Aorta (tissue), 5 donors: ENCODE measurements at regions not wholly inside any gene's neighbourhood (a gene's known extent, or its start where the extent isn't known, plus 50 kb on each side); places are given as distances from the start of the nearest gene placed in this dataset.

ENCODE experiments used
- ATAC-seq: fragments of 200-7000 bp; cut with Tn5 transposase; one replicate; pipeline ENCODE4 v1.9.1; 2022; ENCODE audit warnings: moderate library complexity; ENCODE audit not compliant: low FRiP score
- DNase-seq, 2 donors: peaks; one replicate each; pipeline ENCODE4 v3.0.0-alpha.2; 2020
- H3K27ac ChIP-seq, 2 donors: one replicate each; pipeline ENCODE4 v1.5.1; 2013; ENCODE audit warnings: low read length in 2 of 2, mild to moderate bottlenecking in 2 of 2, moderate library complexity in 2 of 2, control low read depth in 1 of 2, inconsistent platforms in 1 of 2, low read depth in 1 of 2
- H3K27me3 ChIP-seq, 2 donors: one replicate each; pipeline ENCODE4 v1.6.1; 2013; ENCODE audit warnings: control low read depth in 1 of 2, low read length in 1 of 2, mild to moderate bottlenecking in 1 of 2, moderate library complexity in 1 of 2; ENCODE audit not compliant: insufficient read depth in 2 of 2, control insufficient read depth in 1 of 2
- H3K36me3 ChIP-seq, 2 donors: one replicate each; pipeline ENCODE4 v1.6.1; 2013; ENCODE audit warnings: control low read depth in 1 of 2, low read length in 1 of 2, mild to moderate bottlenecking in 1 of 2; ENCODE audit not compliant: insufficient read depth in 2 of 2, control insufficient read depth in 1 of 2
- H3K4me1 ChIP-seq, 2 donors: one replicate each; pipeline ENCODE4 v1.6.1; 2013; ENCODE audit warnings: low read length in 2 of 2, control low read depth in 1 of 2, mild to moderate bottlenecking in 1 of 2, moderate library complexity in 1 of 2; ENCODE audit not compliant: insufficient read depth in 2 of 2, control insufficient read depth in 1 of 2
- H3K4me3 ChIP-seq, 2 donors: one replicate each; pipeline ENCODE4 v1.5.1; 2013; ENCODE audit warnings: low read length in 2 of 2, control low read depth in 1 of 2, mild to moderate bottlenecking in 1 of 2
- H3K9me3 ChIP-seq: one replicate; pipeline ENCODE4 v1.6.1; 2013; ENCODE audit warnings: mild to moderate bottlenecking, low read length; ENCODE audit not compliant: control insufficient read depth
- WGBS, 2 donors: extraction: QIAGEN DNeasy Blood & Tissue Kit; methylation state at CpG; one replicate each; pipeline ENCODE4 v1.1.7; 2013; 5-methylcytosine and 5-hydroxymethylcytosine counted together
- intact Hi-C, 2 donors: fragments of 100-400 bp; cut with DNase I; formaldehyde crosslinking; loops; one replicate each; pipeline versions ENCODE4 v1.14.2 to v1.15.0; 2022
- donor health status: healthy with polysubstance abuse.
- donor health status: Bipolar disorder and iron deficiency.
- donor health status: DM: no; HTN: no; CAD: no.
- donor health status: DM: no; HTN: no; CAD: no.
- donor health status: DM: yes; HTN: yes; CAD: no.

DNA sequence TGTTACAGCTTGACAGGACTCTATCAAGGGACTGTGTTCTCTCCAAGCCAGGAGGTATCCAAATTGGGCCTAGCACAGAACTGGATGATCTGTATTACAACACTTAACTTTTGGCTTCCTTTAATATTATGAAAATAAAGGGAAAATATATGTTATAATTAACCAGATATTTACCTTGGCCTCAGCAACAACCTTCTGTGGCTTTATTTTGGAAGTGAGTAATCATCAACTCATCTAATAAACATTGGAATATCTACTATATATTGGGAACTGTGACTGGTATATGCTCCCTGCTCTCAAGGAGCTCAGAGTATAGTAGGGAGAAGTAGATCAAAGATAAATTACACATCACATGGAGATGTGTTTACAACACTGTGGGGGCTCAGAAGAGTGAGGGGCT lies 352.2 kb downstream of the METTL15 start:
- no peaks in the 10 kb centered on the region for H3K27me3 ChIP-seq
- ATAC-seq (no peak), DNase-seq (no peak)
- no peak overlapping the region for H3K27ac ChIP-seq
- H3K9me3 ChIP-seq = no peaks in the 10 kb centered on the region
- no peak overlapping the region for H3K4me3 ChIP-seq
- no peaks in the 10 kb centered on the region for H3K36me3 ChIP-seq
- intact Hi-C loops = no loop called here
- no peaks in the 10 kb centered on the region for H3K4me1 ChIP-seq

DNA sequence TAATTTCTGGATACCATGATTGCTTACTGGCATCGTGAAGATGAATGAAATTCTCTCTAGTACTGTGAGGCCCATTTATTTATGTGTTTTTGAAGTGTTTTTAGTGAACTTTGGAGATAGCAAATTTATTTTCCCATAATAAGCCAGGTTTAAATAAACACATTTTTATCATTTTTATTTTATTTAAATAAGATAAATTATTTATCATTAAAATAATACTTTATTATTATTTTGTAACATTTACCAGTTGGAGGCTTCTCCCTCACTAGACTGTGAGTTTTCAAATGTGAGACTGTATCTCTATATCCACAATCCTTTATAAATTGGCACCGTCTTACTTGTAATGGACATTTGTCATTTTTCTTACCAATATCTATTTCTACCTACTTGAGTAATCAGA lies 351.7 kb downstream of the METTL15 start:
- no peaks in the 10 kb centered on the region for H3K9me3 ChIP-seq
- no peaks in the 10 kb centered on the region for H3K36me3 ChIP-seq
- intact Hi-C loops = no loop called here
- no peak overlapping the region for H3K4me3 ChIP-seq
- H3K27me3 ChIP-seq = no peaks in the 10 kb centered on the region
- DNase-seq = no peak
- no peak for ATAC-seq
- no peaks in the 10 kb centered on the region for H3K4me1 ChIP-seq
- H3K27ac ChIP-seq = no peak overlapping the region
- 83 to 86% methylated on average over 2 of the region's 2 CpGs for WGBS, 2 donors

DNA sequence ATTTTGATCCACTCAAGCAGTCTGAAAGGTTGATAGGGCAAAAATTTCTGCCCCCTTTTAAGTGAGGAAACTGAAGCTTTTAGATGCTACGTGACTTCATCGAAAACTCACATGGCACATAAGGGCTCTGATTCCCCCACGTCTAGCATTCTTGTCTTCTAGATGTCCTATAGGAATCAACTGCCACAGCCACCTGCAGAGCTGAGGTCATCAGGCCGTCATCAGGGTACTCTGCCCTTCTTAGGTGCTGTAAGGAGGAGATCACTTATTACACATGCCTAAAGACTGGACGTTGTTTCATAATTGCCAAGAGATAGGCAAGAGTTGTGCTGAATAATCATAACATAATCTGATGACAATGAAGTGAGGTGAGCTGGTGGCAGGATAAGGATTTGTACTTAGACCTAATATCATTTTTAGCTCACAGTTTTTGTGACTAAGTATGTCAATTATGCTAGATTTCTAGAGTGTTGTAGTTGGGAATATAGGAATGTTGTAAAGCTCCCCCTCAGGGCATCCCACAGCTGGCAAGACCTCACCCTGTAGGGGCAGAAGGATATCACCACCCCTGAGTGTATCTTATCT lies 349.4 kb downstream of the METTL15 start:
- Histone ChIP-seq H3K27ac (no peak overlapping the region), H3K36me3 (no peaks in the 10 kb centered on the region), H3K9me3 (no peaks in the 10 kb centered on the region), H3K4me3 (no peak overlapping the region), H3K27me3 (no peaks in the 10 kb centered on the region), H3K4me1 (no peaks in the 10 kb centered on the region)
- WGBS, 2 donors = 84 to 88% methylated on average over 5 of the region's 5 CpGs
- no peak for ATAC-seq
- intact Hi-C loops = no loop called here
- no peak for DNase-seq

- 91 to 96% methylated on average over 2 of the region's 2 CpGs for WGBS, 2 donors
- no peaks in the 10 kb centered on the region for H3K27me3 ChIP-seq
- peaks cover 0 to under 1% of the 10 kb centered on the region in 2 donors for H3K36me3 ChIP-seq
- H3K27ac ChIP-seq = no peak overlapping the region
- no peak overlapping the region for H3K4me3 ChIP-seq
- H3K4me1 ChIP-seq = no peaks in the 10 kb centered on the region
- intact Hi-C loops = no loop called here
- no peaks in the 10 kb centered on the region for H3K9me3 ChIP-seq
- no peak for ATAC-seq
- DNase-seq = no peak
These were observed 340.0 kb downstream of the METTL15 start for GRCh38 chr11:28448186-28448585.

DNA sequence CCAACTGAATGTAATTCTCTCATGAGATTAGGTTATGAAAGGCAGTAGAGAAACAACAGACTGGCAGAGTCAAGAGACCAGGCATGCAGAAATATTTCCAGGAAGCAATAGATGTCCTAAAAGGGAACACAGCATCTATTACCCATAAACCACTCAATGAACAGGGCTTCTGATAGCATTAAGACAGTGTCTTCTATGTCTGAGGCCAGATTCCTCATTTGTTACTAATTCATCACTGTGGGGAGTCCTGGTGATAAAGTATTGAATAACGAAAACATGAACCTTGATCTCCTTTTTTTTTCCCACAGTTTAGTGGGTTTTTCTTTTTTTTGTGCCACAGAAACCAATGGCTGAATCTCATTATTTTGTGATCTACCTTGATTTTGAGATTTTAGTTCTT lies 339.0 kb downstream of the METTL15 start:
- H3K27ac ChIP-seq = no peak overlapping the region
- ATAC-seq (no peak), DNase-seq (no peak)
- 51 to 60% methylated on average over 1 of the region's 1 CpG for WGBS, 2 donors
- no peaks in the 10 kb centered on the region for H3K4me1 ChIP-seq
- H3K36me3 ChIP-seq = peaks cover 0 to 1% of the 10 kb centered on the region in 2 donors
- no peaks in the 10 kb centered on the region for H3K9me3 ChIP-seq
- H3K27me3 ChIP-seq = no peaks in the 10 kb centered on the region
- intact Hi-C loops = no loop called here
- H3K4me3 ChIP-seq = no peak overlapping the region

DNA sequence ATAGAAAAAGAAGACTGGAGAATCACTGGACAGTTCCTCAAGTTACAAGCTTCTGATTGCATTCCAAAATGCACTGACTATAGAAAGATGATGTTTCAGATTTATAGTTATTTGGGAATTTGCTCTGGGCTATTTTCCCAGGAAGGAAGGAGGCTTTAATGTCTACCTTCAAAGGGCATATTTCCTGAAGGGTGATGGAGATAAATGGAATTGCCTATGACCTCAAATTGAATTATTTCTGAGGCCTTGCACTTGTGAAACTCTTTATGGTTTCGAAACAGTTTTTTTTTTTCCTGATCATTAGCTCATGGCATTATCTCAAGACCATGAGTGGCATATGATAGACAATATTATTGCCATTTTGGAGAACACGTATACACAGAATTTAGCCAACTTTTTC lies 333.9 kb downstream of the METTL15 start:
- ATAC-seq = no peak

GRCh38 chr11:28439403-28439802 lies 331.2 kb downstream of the METTL15 start:
- H3K4me1 ChIP-seq = peaks cover 0 to 2% of the 10 kb centered on the region in 2 donors
- no peak overlapping the region for H3K4me3 ChIP-seq
- WGBS, 2 donors = 65 to 73% methylated on average over 4 of the region's 4 CpGs
- peaks cover 0 to 1% of the 10 kb centered on the region in 2 donors for H3K36me3 ChIP-seq
- no peak overlapping the region for H3K27ac ChIP-seq
- no peaks in the 10 kb centered on the region for H3K9me3 ChIP-seq
- intact Hi-C loops = no loop called here
- DNase-seq = no peak
- H3K27me3 ChIP-seq = no peaks in the 10 kb centered on the region
- no peak for ATAC-seq

More for the DNA sequence above, 333.9 kb downstream of the METTL15 start:
- Histone ChIP-seq H3K4me3 (no peak overlapping the region), H3K9me3 (no peaks in the 10 kb centered on the region), H3K4me1 (peaks cover 0 to 2% of the 10 kb centered on the region in 2 donors), H3K36me3 (peaks cover 0 to 1% of the 10 kb centered on the region in 2 donors), H3K27me3 (no peaks in the 10 kb centered on the region), H3K27ac (no peak overlapping the region)
- intact Hi-C loops = no loop called here
- 88 to 95% methylated on average over 2 of the region's 2 CpGs for WGBS, 2 donors
- no peak for DNase-seq

DNA sequence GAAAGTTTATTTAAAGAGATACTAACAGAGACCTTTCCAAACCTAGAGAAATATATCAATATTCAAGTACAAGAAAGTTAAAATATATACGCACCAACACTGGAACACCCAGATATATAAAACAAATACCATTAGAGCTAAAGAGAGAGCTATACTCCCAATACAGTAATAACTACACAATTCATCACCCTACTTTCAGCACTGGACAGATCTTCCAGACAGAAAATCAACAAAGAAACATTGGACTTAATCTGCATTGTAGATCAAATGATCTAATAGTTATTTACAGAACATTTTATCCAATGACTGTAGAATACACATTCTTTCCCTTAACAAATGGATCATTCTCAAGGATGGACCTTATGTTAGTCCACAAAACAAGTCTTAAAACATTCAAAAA lies 311.9 kb downstream of the METTL15 start:
- no peaks in the 10 kb centered on the region for H3K4me1 ChIP-seq
- ATAC-seq (no peak), DNase-seq (no peak)
- H3K27me3 ChIP-seq = no peaks in the 10 kb centered on the region
- WGBS, 2 donors = 31 to 46% methylated on average over 1 of the region's 1 CpG
- no peak overlapping the region for H3K4me3 ChIP-seq
- peaks cover 3% of the 10 kb centered on the region for H3K9me3 ChIP-seq
- no peak overlapping the region for H3K27ac ChIP-seq
- intact Hi-C loops = no loop called here
- no peaks in the 10 kb centered on the region for H3K36me3 ChIP-seq

DNA sequence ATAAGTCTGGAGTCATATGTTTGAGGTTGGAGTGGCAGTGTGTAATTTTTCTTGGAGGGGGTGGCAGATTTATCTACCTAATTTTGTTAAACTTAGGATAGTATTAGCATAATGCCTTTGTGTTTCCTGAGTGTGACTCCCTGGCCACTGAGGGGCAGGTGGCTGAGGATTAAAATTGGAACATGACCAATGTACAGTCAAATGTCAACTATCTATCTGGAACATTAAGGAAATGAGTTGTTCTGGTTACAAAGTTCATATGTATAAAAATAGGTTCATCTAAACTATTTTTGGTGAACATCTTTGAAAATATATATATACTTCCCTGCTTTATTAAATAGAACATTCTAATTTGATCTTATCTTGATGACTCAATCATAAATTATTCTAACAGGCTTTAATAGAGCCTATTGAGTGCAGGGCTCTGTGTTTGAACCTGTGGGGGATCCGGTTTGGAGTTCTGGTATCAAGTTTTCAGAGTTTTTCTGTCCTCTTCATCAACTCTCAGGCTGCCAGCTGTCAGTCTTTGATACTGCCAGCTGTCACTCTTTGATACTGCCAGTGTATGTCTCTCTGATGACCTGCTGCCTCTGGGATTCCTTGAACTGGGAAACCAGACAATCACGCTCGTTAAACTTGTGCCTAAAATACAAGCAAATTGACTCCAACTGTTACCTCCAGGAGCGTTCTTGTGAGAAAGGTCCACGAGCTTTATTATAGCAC lies 309.6 kb downstream of the METTL15 start:
- Histone ChIP-seq H3K36me3 (no peaks in the 10 kb centered on the region), H3K9me3 (peaks cover 3% of the 10 kb centered on the region), H3K27me3 (no peaks in the 10 kb centered on the region), H3K27ac (no peak overlapping the region), H3K4me3 (no peak overlapping the region), H3K4me1 (no peaks in the 10 kb centered on the region)
- ATAC-seq (no peak), DNase-seq (no peak)
- intact Hi-C loops = no loop called here
- 88 to 90% methylated on average over 5 of the region's 5 CpGs for WGBS, 2 donors
